ENCODE measurements at regions not wholly inside any gene's neighbourhood (a gene's known extent, or its start where the extent isn't known, plus 50 kb on each side); places are given as distances from the start of the nearest gene placed in this dataset.

GRCh38 chr5:57066924-57067596 lies 106.8 kb upstream of the GPBP1 start:
- H3K4me3 Mint-ChIP-seq: no peak overlapping the region
- peaks cover 6% of the 10 kb centered on the region; the same call in 1 of the 2 replicates for H3K9me3 Mint-ChIP-seq
- H3K4me1 Mint-ChIP-seq (ENCODE audit: low read depth): peaks cover 10% of the 10 kb centered on the region; the same call in 1 of the 2 replicates
- peaks cover 8% of the 10 kb centered on the region; the same call in 1 of the 2 replicates for H3K27me3 Mint-ChIP-seq (ENCODE audit: insufficient read depth)
- H3K27ac Mint-ChIP-seq: no peak overlapping the region
- TF ChIP-seq, protein P1, sequence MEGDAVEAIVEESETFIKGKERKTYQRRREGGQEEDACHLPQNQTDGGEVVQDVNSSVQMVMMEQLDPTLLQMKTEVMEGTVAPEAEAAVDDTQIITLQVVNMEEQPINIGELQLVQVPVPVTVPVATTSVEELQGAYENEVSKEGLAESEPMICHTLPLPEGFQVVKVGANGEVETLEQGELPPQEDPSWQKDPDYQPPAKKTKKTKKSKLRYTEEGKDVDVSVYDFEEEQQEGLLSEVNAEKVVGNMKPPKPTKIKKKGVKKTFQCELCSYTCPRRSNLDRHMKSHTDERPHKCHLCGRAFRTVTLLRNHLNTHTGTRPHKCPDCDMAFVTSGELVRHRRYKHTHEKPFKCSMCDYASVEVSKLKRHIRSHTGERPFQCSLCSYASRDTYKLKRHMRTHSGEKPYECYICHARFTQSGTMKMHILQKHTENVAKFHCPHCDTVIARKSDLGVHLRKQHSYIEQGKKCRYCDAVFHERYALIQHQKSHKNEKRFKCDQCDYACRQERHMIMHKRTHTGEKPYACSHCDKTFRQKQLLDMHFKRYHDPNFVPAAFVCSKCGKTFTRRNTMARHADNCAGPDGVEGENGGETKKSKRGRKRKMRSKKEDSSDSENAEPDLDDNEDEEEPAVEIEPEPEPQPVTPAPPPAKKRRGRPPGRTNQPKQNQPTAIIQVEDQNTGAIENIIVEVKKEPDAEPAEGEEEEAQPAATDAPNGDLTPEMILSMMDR (IDR thresholded peaks at IDR 0.05): no peak
- no peak for DNase-seq
- peaks cover 4% of the 10 kb centered on the region; the same call in 1 of the 2 replicates for H3K36me3 Mint-ChIP-seq (ENCODE audit: low read depth)

DNA sequence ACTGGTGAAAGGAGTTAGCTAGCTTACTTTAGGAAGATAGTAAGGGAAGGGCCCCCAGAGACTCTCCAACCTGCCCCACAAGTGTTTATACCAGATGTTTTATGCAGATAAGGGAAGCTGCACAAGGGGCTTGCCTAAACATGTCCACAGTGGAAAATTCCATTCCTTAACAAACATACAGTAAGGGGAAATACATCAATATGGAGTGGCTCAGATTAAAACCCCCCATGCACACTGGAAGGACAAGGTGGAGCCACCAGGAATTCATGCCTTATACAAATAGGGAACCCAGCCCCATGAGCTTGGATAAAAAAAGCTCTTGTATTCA lies 106.3 kb upstream of the GPBP1 start:
- peaks cover 6% of the 10 kb centered on the region; the same call in 1 of the 2 replicates for H3K9me3 Mint-ChIP-seq
- no peak for DNase-seq
- peaks cover 10% of the 10 kb centered on the region; the same call in 1 of the 2 replicates for H3K4me1 Mint-ChIP-seq (ENCODE audit: low read depth)
- H3K27me3 Mint-ChIP-seq (ENCODE audit: insufficient read depth): peaks cover 8% of the 10 kb centered on the region; the same call in 1 of the 2 replicates
- no peak overlapping the region for H3K27ac Mint-ChIP-seq
- no peak overlapping the region for H3K4me3 Mint-ChIP-seq
- TF ChIP-seq, protein P1 (IDR thresholded peaks at IDR 0.05): no peak
- peaks cover 4% of the 10 kb centered on the region; the same call in 1 of the 2 replicates for H3K36me3 Mint-ChIP-seq (ENCODE audit: low read depth)

DNA sequence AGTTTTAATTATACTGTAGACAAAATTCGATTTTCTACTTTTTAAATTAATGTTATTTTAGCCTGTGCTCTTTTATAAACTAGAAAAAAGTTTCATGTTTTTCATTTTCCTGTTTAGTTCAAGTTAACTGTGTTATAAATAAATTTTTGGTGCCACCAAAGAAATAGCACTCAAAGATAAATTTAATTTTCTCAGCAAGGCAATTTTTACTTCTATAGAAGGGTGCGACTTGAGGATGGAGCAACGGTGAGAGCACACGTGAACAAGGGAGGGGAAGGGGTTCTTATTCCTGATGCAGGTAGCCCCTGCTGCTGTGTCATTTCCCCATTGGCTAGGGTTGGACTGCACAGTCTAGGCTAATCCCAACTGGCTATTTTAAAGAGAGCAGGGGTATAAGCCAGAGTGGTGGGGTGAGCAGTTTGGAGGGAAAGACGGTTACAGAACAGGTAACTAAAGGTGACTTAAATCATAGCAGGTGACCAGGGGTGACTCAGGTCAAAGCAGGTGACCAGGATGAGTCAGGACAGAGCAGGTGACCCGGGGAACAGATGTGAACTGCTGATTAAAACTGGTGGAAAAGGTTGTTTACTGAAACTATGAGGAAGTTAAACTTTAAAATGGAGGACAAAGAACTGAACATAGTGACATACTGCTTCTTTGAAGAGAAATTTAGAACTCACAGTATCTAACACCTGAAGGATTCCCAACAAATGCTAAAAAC lies 104.6 kb upstream of the GPBP1 start:
- H3K4me3 Mint-ChIP-seq: no peak overlapping the region
- no peak for DNase-seq
- no peak overlapping the region for H3K27ac Mint-ChIP-seq
- peaks cover 4% of the 10 kb centered on the region; the same call in 1 of the 2 replicates for H3K36me3 Mint-ChIP-seq (ENCODE audit: low read depth)
- TF ChIP-seq, protein P1 (IDR thresholded peaks at IDR 0.05): no peak
- H3K27me3 Mint-ChIP-seq (ENCODE audit: insufficient read depth): peaks cover 6% of the 10 kb centered on the region
- peaks cover 10% of the 10 kb centered on the region; the same call in 1 of the 2 replicates for H3K4me1 Mint-ChIP-seq (ENCODE audit: low read depth)
- H3K9me3 Mint-ChIP-seq: peaks cover 6% of the 10 kb centered on the region; the same call in 1 of the 2 replicates

GRCh38 chr5:57072218-57072892 lies 101.5 kb upstream of the GPBP1 start:
- peaks cover 4% of the 10 kb centered on the region; the same call in 1 of the 2 replicates for H3K27me3 Mint-ChIP-seq (ENCODE audit: insufficient read depth)
- peaks cover 6% of the 10 kb centered on the region; the same call in 1 of the 2 replicates for H3K9me3 Mint-ChIP-seq
- peaks cover 3% of the 10 kb centered on the region; the same call in 1 of the 2 replicates for H3K4me1 Mint-ChIP-seq (ENCODE audit: low read depth)
- H3K27ac Mint-ChIP-seq: no peak overlapping the region
- H3K4me3 Mint-ChIP-seq: no peak overlapping the region
- TF ChIP-seq, protein P1 (IDR thresholded peaks at IDR 0.05): no peak
- no peak for DNase-seq
- H3K36me3 Mint-ChIP-seq (ENCODE audit: low read depth): peaks cover 4% of the 10 kb centered on the region; the same call in 1 of the 2 replicates

GRCh38 chr5:57082441-57083067 lies 91.3 kb upstream of the GPBP1 start:
- Mint-ChIP-seq H3K36me3 (ENCODE audit: low read depth) (no peaks in the 10 kb centered on the region), H3K27ac (no peak overlapping the region), H3K4me3 (no peak overlapping the region), H3K27me3 (ENCODE audit: insufficient read depth) (peaks cover 21% of the 10 kb centered on the region; the same call in 1 of the 2 replicates), H3K9me3 (no peaks in the 10 kb centered on the region), H3K4me1 (ENCODE audit: low read depth) (no peaks in the 10 kb centered on the region)
- peak; percentile 17 for DNase-seq
- TF ChIP-seq, protein P1 (IDR thresholded peaks at IDR 0.05): peak; percentile 55
